PC-9 (cell line): ENCODE measurements at regions not wholly inside any gene's neighbourhood (a gene's known extent, or its start where the extent isn't known, plus 50 kb on each side); places are given as distances from the start of the nearest gene placed in this dataset.

Experiments used
- BruUV-seq: library from RNA; stranded (reverse); fragments of 400-500 nt; replicated peaks from 2 replicates; lab custom pipeline; 2021; lab: Mats Ljungman, UMichigan
- CTCF ChIA-PET: fragments of 300-600 bp; sonication (Branson Sonifier 250); formaldehyde crosslinking; loops from one replicate; lab custom pipeline; 2022; ENCODE audit warnings: antibody characterized with exemption; lab: Charles Lee
- POLR2A ChIA-PET: fragments of 300-600 bp; sonication (Branson Sonifier 250); formaldehyde crosslinking; loops from one replicate; lab custom pipeline; 2022; ENCODE audit warnings: antibody characterized with exemption; ENCODE audit not compliant: unreplicated experiment; lab: Charles Lee
- DNase-seq, 2 experiments: peaks; one replicate each; pipeline versions ENCODE4 v3.0.0 to v3.0.0-alpha.2; 2015 to 2022; ENCODE audit warnings: mixed read lengths in 1 of 2
- H2AFZ ChIP-seq: fragments of 200-600 bp; sonication (generic); 2 replicates; pipeline ENCODE4 v1.8.1; 2017; ENCODE audit warnings: antibody characterized with exemption
- H3F3A ChIP-seq: fragments of 200-600 bp; sonication (generic); 2 replicates; pipeline ENCODE4 v1.8.1; 2017; ENCODE audit warnings: antibody characterized with exemption, mild to moderate bottlenecking, low read depth; ENCODE audit not compliant: insufficient read depth
- H3K27ac ChIP-seq: fragments of 200-600 bp; sonication (generic); 2 replicates; pipeline ENCODE4 v1.6.1; 2016; ENCODE audit warnings: mixed run types
- H3K27me3 ChIP-seq: fragments of 200-600 bp; sonication (generic); 2 replicates; pipeline ENCODE4 v1.6.1; 2016; ENCODE audit warnings: low read depth, mixed run types; ENCODE audit not compliant: insufficient read depth
- H3K36me3 ChIP-seq: fragments of 200-600 bp; sonication (generic); 2 replicates; pipeline ENCODE4 v1.6.1; 2016; ENCODE audit warnings: low read depth, mixed run types
- H3K4me1 ChIP-seq: fragments of 200-600 bp; sonication (generic); replicated peaks from 2 replicates; pipeline ENCODE4 v1.6.1; 2016; ENCODE audit warnings: mixed run types; ENCODE audit not compliant: insufficient read depth
- H3K4me2 ChIP-seq: fragments of 200-600 bp; sonication (generic); 2 replicates; pipeline ENCODE4 v1.6.1; 2017; ENCODE audit warnings: mixed run types
- H3K4me3 ChIP-seq: fragments of 200-600 bp; sonication (generic); 2 replicates; pipeline ENCODE4 v1.6.1; 2016; ENCODE audit warnings: mixed run types
- H3K79me2 ChIP-seq: fragments of 200-600 bp; sonication (generic); 2 replicates; pipeline ENCODE4 v1.6.1; 2017; ENCODE audit warnings: low read depth, mixed run types
- H3K9me2 ChIP-seq: fragments of 200-600 bp; sonication (generic); 2 replicates; pipeline ENCODE4 v1.8.1; 2017; ENCODE audit warnings: mild to moderate bottlenecking; ENCODE audit not compliant: insufficient read depth
- H3K9me3 ChIP-seq: fragments of 200-600 bp; sonication (generic); 2 replicates; pipeline ENCODE4 v1.8.1; 2016; ENCODE audit warnings: low read depth; ENCODE audit not compliant: insufficient read depth
- H4K20me1 ChIP-seq: fragments of 200-600 bp; sonication (generic); 2 replicates; pipeline ENCODE4 v1.8.1; 2017; ENCODE audit not compliant: insufficient read depth
- EZH2 ChIP-seq: fragments of 200-600 bp; sonication (generic); IDR thresholded peaks from 2 replicates; pipeline ENCODE4 v1.8.0; 2017; ENCODE audit warnings: antibody characterized with exemption, low read depth
- intact Hi-C: fragments of 100-400 bp; cut with micrococcal nuclease; formaldehyde crosslinking; loops from one replicate; pipeline ENCODE4 v1.10.0; 2022; ENCODE audit not compliant: unreplicated experiment
- TF ChIP-seq, protein P1 (sequence below): fragments of 200-600 bp; sonication (generic); conservative IDR thresholded peaks from 2 replicates; pipeline ENCODE4 v1.6.1; 2017; ENCODE audit warnings: mixed run types, antibody characterized with exemption, mild to moderate bottlenecking, moderate library complexity

DNA sequence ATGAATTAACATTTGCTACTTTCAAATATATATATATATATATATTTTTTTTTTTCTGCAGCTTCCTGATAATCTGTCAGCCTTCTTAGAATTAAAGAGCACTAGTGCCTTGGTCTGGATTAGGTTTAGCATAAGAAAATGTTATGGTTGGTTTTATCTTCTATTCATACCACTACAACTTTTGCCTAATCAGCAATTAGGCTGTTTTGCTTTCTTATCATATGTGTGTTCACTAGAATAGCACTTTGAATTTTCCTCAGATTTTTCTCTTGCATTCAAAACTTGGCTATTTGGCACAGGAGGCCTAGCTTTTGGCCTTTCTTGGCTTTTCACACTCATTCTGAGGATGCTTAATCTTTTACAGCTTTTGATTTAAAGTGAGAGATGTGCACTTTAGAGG lies 1468.1 kb downstream of the PCDH9 start:
- BruUV-seq, result no TSS peak
- ChIA-PET POLR2A (no interaction called here), CTCF (no interaction called here)

GRCh38 chr13:65756071-65756671 lies 1474.0 kb downstream of the PCDH9 start:
- Histone ChIP-seq H3K9me3 (no peaks in the 10 kb centered on the region), H3K27me3 (no peaks in the 10 kb centered on the region), H2AFZ (no peak overlapping the region), H3K27ac (no peak overlapping the region), H3K36me3 (no peaks in the 10 kb centered on the region), H3K4me3 (no peak overlapping the region), H4K20me1 (0 out of 2 replicates have a peak, but pooled peaks cover 4% of the 10 kb centered on the region), H3K9me2 (no peaks in the 10 kb centered on the region), H3K4me2 (no peak overlapping the region), H3K79me2 (no peaks in the 10 kb centered on the region), H3F3A (no peaks in the 10 kb centered on the region), H3K4me1 (no peaks in the 10 kb centered on the region)
- ChIA-PET POLR2A (no interaction called here), CTCF (no interaction called here)
- BruUV-seq, result no TSS peak
- DNase-seq, result no peak
- TF ChIP-seq, protein P1, sequence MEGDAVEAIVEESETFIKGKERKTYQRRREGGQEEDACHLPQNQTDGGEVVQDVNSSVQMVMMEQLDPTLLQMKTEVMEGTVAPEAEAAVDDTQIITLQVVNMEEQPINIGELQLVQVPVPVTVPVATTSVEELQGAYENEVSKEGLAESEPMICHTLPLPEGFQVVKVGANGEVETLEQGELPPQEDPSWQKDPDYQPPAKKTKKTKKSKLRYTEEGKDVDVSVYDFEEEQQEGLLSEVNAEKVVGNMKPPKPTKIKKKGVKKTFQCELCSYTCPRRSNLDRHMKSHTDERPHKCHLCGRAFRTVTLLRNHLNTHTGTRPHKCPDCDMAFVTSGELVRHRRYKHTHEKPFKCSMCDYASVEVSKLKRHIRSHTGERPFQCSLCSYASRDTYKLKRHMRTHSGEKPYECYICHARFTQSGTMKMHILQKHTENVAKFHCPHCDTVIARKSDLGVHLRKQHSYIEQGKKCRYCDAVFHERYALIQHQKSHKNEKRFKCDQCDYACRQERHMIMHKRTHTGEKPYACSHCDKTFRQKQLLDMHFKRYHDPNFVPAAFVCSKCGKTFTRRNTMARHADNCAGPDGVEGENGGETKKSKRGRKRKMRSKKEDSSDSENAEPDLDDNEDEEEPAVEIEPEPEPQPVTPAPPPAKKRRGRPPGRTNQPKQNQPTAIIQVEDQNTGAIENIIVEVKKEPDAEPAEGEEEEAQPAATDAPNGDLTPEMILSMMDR, result no peak
- TF ChIP-seq EZH2, result no peak
- intact Hi-C loops, result no loop called here

More for the DNA sequence above, 1468.1 kb downstream of the PCDH9 start:
- Histone ChIP-seq H3K27me3 (no peaks in the 10 kb centered on the region), H4K20me1 (no peaks in the 10 kb centered on the region), H3K36me3 (no peaks in the 10 kb centered on the region), H3K4me2 (no peak overlapping the region), H2AFZ (no peak overlapping the region), H3K4me3 (no peak overlapping the region), H3K79me2 (no peaks in the 10 kb centered on the region), H3K9me3 (no peaks in the 10 kb centered on the region), H3K4me1 (no peaks in the 10 kb centered on the region), H3F3A (no peaks in the 10 kb centered on the region), H3K27ac (no peak overlapping the region), H3K9me2 (no peaks in the 10 kb centered on the region)
- no peak for DNase-seq
- TF ChIP-seq, protein P1, result no peak
- TF ChIP-seq EZH2, result no peak
- intact Hi-C loops, result no loop called here

DNA sequence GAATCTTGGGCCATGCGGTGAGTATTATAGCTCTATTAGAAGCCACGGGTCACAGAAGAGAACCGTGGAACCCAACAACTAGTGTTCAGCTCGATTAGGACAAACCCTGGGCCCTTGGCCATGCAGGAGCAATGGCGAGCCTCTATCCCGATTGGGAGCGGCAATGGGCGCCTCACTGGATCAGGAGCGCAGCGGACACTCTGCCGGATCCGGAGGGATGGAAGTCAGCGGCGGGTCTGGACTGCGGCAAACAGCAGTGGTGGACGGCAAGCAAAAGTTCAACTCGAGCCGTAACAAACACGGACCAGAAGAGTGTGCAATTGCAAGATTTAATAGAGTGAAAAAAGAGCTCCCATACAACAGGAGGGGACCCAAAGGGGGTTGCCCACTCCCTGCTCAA lies 1481.9 kb downstream of the PCDH9 start:
- no peak overlapping the region for H2AFZ ChIP-seq
- TF ChIP-seq, protein P1, result no peak
- TF ChIP-seq EZH2, result no peak
- no peak overlapping the region for H3K4me3 ChIP-seq
- H3K9me2 ChIP-seq, result no peaks in the 10 kb centered on the region
- H3K4me2 ChIP-seq, result no peak overlapping the region
- no TSS peak for BruUV-seq
- CTCF ChIA-PET, result no interaction called here
- H4K20me1 ChIP-seq, result 0 out of 2 replicates have a peak, but pooled peaks cover under 1% of the 10 kb centered on the region
- H3K4me1 ChIP-seq, result no peaks in the 10 kb centered on the region
- H3K79me2 ChIP-seq, result no peaks in the 10 kb centered on the region
- no peak overlapping the region for H3K27ac ChIP-seq
- no peaks in the 10 kb centered on the region for H3F3A ChIP-seq
- no peaks in the 10 kb centered on the region for H3K27me3 ChIP-seq
- POLR2A ChIA-PET, result no interaction called here
- H3K36me3 ChIP-seq, result no peaks in the 10 kb centered on the region
- intact Hi-C loops, result no loop called here
- DNase-seq, result no peak
- H3K9me3 ChIP-seq, result no peaks in the 10 kb centered on the region
